ENCODE measurements at regions not wholly inside any gene's neighbourhood (a gene's known extent, or its start where the extent isn't known, plus 50 kb on each side); places are given as distances from the start of the nearest gene placed in this dataset.

DNA sequence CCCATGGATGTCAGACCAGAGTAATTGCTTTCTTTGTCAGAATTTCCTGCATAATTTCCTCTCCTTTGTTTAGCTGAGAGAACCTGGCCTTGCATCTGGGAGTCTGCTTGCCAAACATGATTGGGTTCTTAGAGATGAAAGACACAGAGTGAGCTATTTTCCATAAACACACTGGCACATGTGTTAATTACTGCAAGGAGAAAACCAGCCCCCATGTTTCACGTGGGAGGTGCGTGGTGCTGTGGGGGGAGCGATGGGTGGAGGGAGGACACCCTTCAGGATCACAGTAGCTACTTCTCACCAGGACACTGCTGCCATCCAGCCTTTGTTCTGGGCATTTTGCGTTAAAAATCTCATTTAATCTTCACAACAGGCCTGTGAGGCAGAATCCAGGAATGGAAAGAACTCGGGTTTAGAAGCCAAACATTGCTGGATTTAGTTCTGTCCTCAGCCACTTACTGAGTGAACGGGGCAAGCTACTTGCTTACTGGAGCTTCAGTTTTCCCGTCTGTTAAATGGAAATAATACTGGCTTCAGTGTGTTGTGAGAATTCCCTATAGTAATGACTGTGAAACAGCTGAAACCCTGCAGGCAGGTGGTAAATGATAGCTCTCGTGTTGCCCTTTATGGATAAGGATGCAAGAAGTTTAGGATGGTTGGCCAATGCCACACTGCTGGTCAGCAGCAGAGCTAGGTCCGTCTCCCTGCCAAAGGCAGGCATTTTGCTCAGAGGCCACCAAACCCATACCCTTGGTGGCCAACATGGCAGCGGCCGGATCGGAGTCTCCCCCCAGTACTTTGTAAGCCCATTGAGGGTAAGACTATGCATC is 100.1 kb upstream of the ASAP2 start:
- FAIRE-seq: peak; percentile 98
- POLR2A ChIA-PET: no interaction called here
- CTCF ChIA-PET: interaction anchor here (0.9 to 1.6 kb wide), 6 partner anchors 11 to 233 kb away, joined by 3 to 7 read pairs (median 6); no protein-coding TSS in a partner anchor
- H3K4me1 ChIP-seq (ENCODE audit: control insufficient read depth, extremely low read depth, insufficient read depth, low read length): peaks cover 15% of the 10 kb centered on the region
- H2AFZ ChIP-seq (ENCODE audit: low read depth, low read length): peak overlapping the region; percentile 10
- H3K4me2 ChIP-seq (ENCODE audit: insufficient read depth, low read length): peak overlapping the region; percentile 8
- H3K4me3 ChIP-seq (replicated peaks in 1 of 3; ENCODE audit: insufficient read depth in 1 of 3, low read depth in 1 of 3, low read length in 3 of 3): no peak overlapping the region
- H3K27ac ChIP-seq (ENCODE audit: insufficient read depth, low read depth, low read length): peak overlapping the region; percentile 25
- H3K36me3 ChIP-seq (ENCODE audit: control insufficient read depth in 2 of 2, extremely low read depth in 1 of 2, insufficient read depth in 2 of 2, low read length in 2 of 2): no peaks in the 10 kb centered on the region
- dilution Hi-C loops (cut with MboI; ENCODE audit: extremely low pct_ligation_motif_present, low sequenced_read_pairs): no loop called here
- no peaks in the 10 kb centered on the region for H3K79me2 ChIP-seq (ENCODE audit: control insufficient read depth, insufficient read depth, low read length)
- no peaks in the 10 kb centered on the region for H3K9me1 ChIP-seq (replicated peaks; ENCODE audit: control insufficient read depth, extremely low read depth, insufficient read depth, low read length)
- no peaks in the 10 kb centered on the region for H4K20me1 ChIP-seq (replicated peaks; ENCODE audit: control insufficient read depth, extremely low read depth, insufficient read depth, low read length)
- intact Hi-C loops (cut with micrococcal nuclease): loop anchor here (2.0 to 5.0 kb wide), 2 partner anchors 32 to 104 kb away; partner anchors contain the start of gene MBOAT2
- H3K27me3 ChIP-seq (ENCODE audit: control insufficient read depth in 2 of 2, insufficient read depth in 2 of 2, low read length in 2 of 2): no peaks in the 10 kb centered on the region
- DNase-seq (ENCODE audit: low read depth, low spot score): peak; percentile 97
- H3K9me3 ChIP-seq (replicated peaks; ENCODE audit: control insufficient read depth, insufficient read depth, low read length): no peaks in the 10 kb centered on the region
- H3K9ac ChIP-seq (replicated peaks; ENCODE audit: extremely low read depth, insufficient read depth, low read length): peak overlapping the region; percentile 2
- TF ChIP-seq GATA2 (IDR thresholded peaks at IDR 0.05; ENCODE audit: insufficient read depth, insufficient read length, low read depth, low read length) (no peak), POLR2A (IDR thresholded peaks at IDR 0.05; ENCODE audit: low read depth, low read length) (no peak), JUN (IDR thresholded peaks at IDR 0.05; ENCODE audit: borderline replicate concordance, insufficient read depth, insufficient read length, low read depth) (peak; percentile 27), POLR2AphosphoS5 (IDR thresholded peaks at IDR 0.05; ENCODE audit: insufficient read depth, low read depth, low read length) (no peak), FOS (IDR thresholded peaks at IDR 0.05; ENCODE audit: borderline replicate concordance, insufficient read depth, low read length) (no peak), MYC (IDR thresholded peaks at IDR 0.05; ENCODE audit: low read depth, low read length) (no peak), EZH2 (IDR thresholded peaks at IDR 0.05; ENCODE audit: borderline replicate concordance, low read depth, low read length, severe bottlenecking) (no peak)
- TF ChIP-seq, protein P1, sequence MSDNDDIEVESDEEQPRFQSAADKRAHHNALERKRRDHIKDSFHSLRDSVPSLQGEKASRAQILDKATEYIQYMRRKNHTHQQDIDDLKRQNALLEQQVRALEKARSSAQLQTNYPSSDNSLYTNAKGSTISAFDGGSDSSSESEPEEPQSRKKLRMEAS (IDR thresholded peaks at IDR 0.05; ENCODE audit: insufficient read depth, insufficient read length): peak; percentile 73
- TF ChIP-seq, protein P2, sequence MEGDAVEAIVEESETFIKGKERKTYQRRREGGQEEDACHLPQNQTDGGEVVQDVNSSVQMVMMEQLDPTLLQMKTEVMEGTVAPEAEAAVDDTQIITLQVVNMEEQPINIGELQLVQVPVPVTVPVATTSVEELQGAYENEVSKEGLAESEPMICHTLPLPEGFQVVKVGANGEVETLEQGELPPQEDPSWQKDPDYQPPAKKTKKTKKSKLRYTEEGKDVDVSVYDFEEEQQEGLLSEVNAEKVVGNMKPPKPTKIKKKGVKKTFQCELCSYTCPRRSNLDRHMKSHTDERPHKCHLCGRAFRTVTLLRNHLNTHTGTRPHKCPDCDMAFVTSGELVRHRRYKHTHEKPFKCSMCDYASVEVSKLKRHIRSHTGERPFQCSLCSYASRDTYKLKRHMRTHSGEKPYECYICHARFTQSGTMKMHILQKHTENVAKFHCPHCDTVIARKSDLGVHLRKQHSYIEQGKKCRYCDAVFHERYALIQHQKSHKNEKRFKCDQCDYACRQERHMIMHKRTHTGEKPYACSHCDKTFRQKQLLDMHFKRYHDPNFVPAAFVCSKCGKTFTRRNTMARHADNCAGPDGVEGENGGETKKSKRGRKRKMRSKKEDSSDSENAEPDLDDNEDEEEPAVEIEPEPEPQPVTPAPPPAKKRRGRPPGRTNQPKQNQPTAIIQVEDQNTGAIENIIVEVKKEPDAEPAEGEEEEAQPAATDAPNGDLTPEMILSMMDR (IDR thresholded peaks at IDR 0.05; ENCODE audit: extremely low read depth in 1 of 2, insufficient read depth in 1 of 2, low read depth in 1 of 2, low read length in 2 of 2): no peak
- no TSS peak for BruUV-seq (replicated peaks)
